OCI-LY1 (cell line): ENCODE measurements at regions not wholly inside any gene's neighbourhood (a gene's known extent, or its start where the extent isn't known, plus 50 kb on each side); places are given as distances from the start of the nearest gene placed in this dataset.

Experiments used
- H2AFZ ChIP-seq: fragments of 200-600 bp; sonication (generic), shearing (Covaris generic); 2 replicates; pipeline ENCODE4 v1.6.0; 2014; ENCODE audit warnings: antibody characterized with exemption, mild to moderate bottlenecking, low read length
- H3F3A ChIP-seq: fragments of 200-600 bp; sonication (generic), shearing (Covaris generic); 2 replicates; pipeline ENCODE4 v1.6.0; 2014; ENCODE audit warnings: mild to moderate bottlenecking, antibody characterized with exemption, low read length, moderate library complexity; ENCODE audit not compliant: insufficient read depth
- H3K27ac ChIP-seq: fragments of 200-600 bp; sonication (generic); 2 replicates; pipeline ENCODE4 v1.5.1; 2014; ENCODE audit warnings: low read length, mixed run types, mild to moderate bottlenecking, low read depth; ENCODE audit not compliant: poor library complexity, severe bottlenecking
- H3K27me3 ChIP-seq: fragments of 200-600 bp; sonication (generic); 2 replicates; pipeline ENCODE4 v1.6.0; 2014; ENCODE audit warnings: antibody characterized with exemption, mild to moderate bottlenecking, low read length, moderate library complexity; ENCODE audit not compliant: insufficient read depth
- H3K36me3 ChIP-seq: fragments of 200-600 bp; sonication (generic); 2 replicates; pipeline ENCODE4 v1.6.1; 2014; ENCODE audit warnings: mild to moderate bottlenecking, antibody characterized with exemption, low read length, moderate library complexity, mixed read lengths; ENCODE audit not compliant: insufficient read depth
- H3K4me1 ChIP-seq: fragments of 200-600 bp; sonication (generic); 2 replicates; pipeline ENCODE4 v1.5.1; 2014; ENCODE audit warnings: mild to moderate bottlenecking, low read length, moderate library complexity; ENCODE audit not compliant: insufficient read depth, severe bottlenecking
- H3K4me2 ChIP-seq: fragments of 200-600 bp; sonication (generic), shearing (Covaris generic); 2 replicates; pipeline ENCODE4 v1.6.1; 2014; ENCODE audit warnings: low read length
- H3K4me3 ChIP-seq: fragments of 200-600 bp; sonication (generic); 2 replicates; pipeline ENCODE4 v1.5.1; 2014; ENCODE audit warnings: low read length, low read depth, mild to moderate bottlenecking, mixed read lengths; ENCODE audit not compliant: poor library complexity, severe bottlenecking
- H3K79me2 ChIP-seq: fragments of 200-600 bp; shearing (Covaris generic); 2 replicates; pipeline ENCODE4 v1.6.1; 2016; ENCODE audit warnings: mixed run types, low read length, mixed read lengths; ENCODE audit not compliant: insufficient read depth
- H3K9ac ChIP-seq: fragments of 200-600 bp; sonication (generic), shearing (Covaris generic); 2 replicates; pipeline ENCODE4 v1.6.1; 2014; ENCODE audit warnings: mild to moderate bottlenecking, low read length, mixed read lengths
- H3K9me2 ChIP-seq: fragments of 200-600 bp; sonication (generic), shearing (Covaris generic); 2 replicates; pipeline ENCODE4 v1.6.1; 2014; ENCODE audit warnings: low read depth, mild to moderate bottlenecking, low read length, mixed read lengths
- H3K9me3 ChIP-seq: fragments of 200-600 bp; shearing (Covaris generic); 2 replicates; pipeline ENCODE4 v1.6.1; 2014; ENCODE audit warnings: low read length, mixed read lengths
- H4K20me1 ChIP-seq: fragments of 200-600 bp; sonication (generic), shearing (Covaris generic); 2 replicates; pipeline ENCODE4 v1.6.0; 2016; ENCODE audit warnings: mild to moderate bottlenecking, low read length; ENCODE audit not compliant: insufficient read depth
- CTCF ChIP-seq: fragments of 200-600 bp; sonication (generic), shearing (Covaris generic); IDR thresholded peaks from 2 replicates; pipeline ENCODE4 v1.5.1; 2017; ENCODE audit warnings: mild to moderate bottlenecking, antibody characterized with exemption, low read length, moderate library complexity, mixed read lengths
- EZH2 ChIP-seq: fragments of 200-600 bp; sonication (generic), shearing (Covaris generic); IDR thresholded peaks from 2 replicates; pipeline ENCODE4 v1.8.0; 2017; ENCODE audit warnings: borderline replicate concordance, mixed run types, mild to moderate bottlenecking, antibody characterized with exemption, low read length, moderate library complexity, mixed read lengths

- H3F3A ChIP-seq = no peaks in the 10 kb centered on the region
- H3K27me3 ChIP-seq = no peaks in the 10 kb centered on the region
- TF ChIP-seq CTCF (no peak), EZH2 (no peak)
- H4K20me1 ChIP-seq = no peaks in the 10 kb centered on the region
- H3K9me3 ChIP-seq = no peaks in the 10 kb centered on the region
- no peak overlapping the region for H3K27ac ChIP-seq
- H3K36me3 ChIP-seq = no peaks in the 10 kb centered on the region
- H3K79me2 ChIP-seq = no peaks in the 10 kb centered on the region
- no peaks in the 10 kb centered on the region for H3K4me1 ChIP-seq
- H3K9me2 ChIP-seq = no peaks in the 10 kb centered on the region
- no peak overlapping the region for H3K4me3 ChIP-seq
- H3K4me2 ChIP-seq = no peak overlapping the region
- H2AFZ ChIP-seq = no peak overlapping the region
- no peak overlapping the region for H3K9ac ChIP-seq
These were observed 159.0 kb downstream of the TUSC1 start for GRCh38 chr9:25519286-25519685.

GRCh38 chr9:25517701-25518100, 160.5 kb downstream of the TUSC1 start:
- Histone ChIP-seq H3K4me1 (no peaks in the 10 kb centered on the region), H3K4me2 (no peak overlapping the region), H3F3A (no peaks in the 10 kb centered on the region), H3K27ac (no peak overlapping the region), H3K4me3 (no peak overlapping the region), H3K9me3 (no peaks in the 10 kb centered on the region), H3K36me3 (no peaks in the 10 kb centered on the region), H3K9ac (no peak overlapping the region), H3K27me3 (no peaks in the 10 kb centered on the region), H2AFZ (no peak overlapping the region), H3K9me2 (no peaks in the 10 kb centered on the region), H4K20me1 (no peaks in the 10 kb centered on the region), H3K79me2 (no peaks in the 10 kb centered on the region)
- TF ChIP-seq CTCF (no peak), EZH2 (no peak)

GRCh38 chr9:25513509-25514033, 164.7 kb downstream of the TUSC1 start:
- H3K9me3 ChIP-seq = no peaks in the 10 kb centered on the region
- no peaks in the 10 kb centered on the region for H4K20me1 ChIP-seq
- H3K9ac ChIP-seq = no peak overlapping the region
- no peaks in the 10 kb centered on the region for H3K27me3 ChIP-seq
- TF ChIP-seq EZH2 = no peak
- no peaks in the 10 kb centered on the region for H3F3A ChIP-seq
- H2AFZ ChIP-seq = no peak overlapping the region
- no peaks in the 10 kb centered on the region for H3K79me2 ChIP-seq
- no peak overlapping the region for H3K27ac ChIP-seq
- no peaks in the 10 kb centered on the region for H3K36me3 ChIP-seq
- no peaks in the 10 kb centered on the region for H3K4me1 ChIP-seq
- no peak overlapping the region for H3K4me2 ChIP-seq
- H3K9me2 ChIP-seq = no peaks in the 10 kb centered on the region
- no peak overlapping the region for H3K4me3 ChIP-seq

GRCh38 chr9:25505644-25506043, 172.6 kb downstream of the TUSC1 start:
- no peaks in the 10 kb centered on the region for H3K9me2 ChIP-seq
- H2AFZ ChIP-seq = no peak overlapping the region
- H3K9me3 ChIP-seq = no peaks in the 10 kb centered on the region
- no peaks in the 10 kb centered on the region for H3K79me2 ChIP-seq
- no peaks in the 10 kb centered on the region for H3F3A ChIP-seq
- no peak overlapping the region for H3K4me2 ChIP-seq
- no peaks in the 10 kb centered on the region for H3K4me1 ChIP-seq
- H3K27ac ChIP-seq = no peak overlapping the region
- H3K27me3 ChIP-seq = no peaks in the 10 kb centered on the region
- H3K36me3 ChIP-seq = no peaks in the 10 kb centered on the region
- H3K4me3 ChIP-seq = no peak overlapping the region
- H3K9ac ChIP-seq = no peak overlapping the region
- no peak for TF ChIP-seq EZH2
- no peak for TF ChIP-seq CTCF
- H4K20me1 ChIP-seq = no peaks in the 10 kb centered on the region
